Endodermal cell (in vitro differentiated cells): ENCODE measurements at regions not wholly inside any gene's neighbourhood (a gene's known extent, or its start where the extent isn't known, plus 50 kb on each side); places are given as distances from the start of the nearest gene placed in this dataset.

Source experiments
- DNase-seq: peaks from one replicate; pipeline ENCODE4 v3.0.0-alpha.2; 2017
- H3K27ac ChIP-seq: 2 replicates; pipeline ENCODE4 v1.5.1; 2013; ENCODE audit warnings: mild to moderate bottlenecking, low read depth, low read length, moderate library complexity
- H3K27me3 ChIP-seq: 2 replicates; pipeline ENCODE4 v1.6.1; 2013; ENCODE audit warnings: mild to moderate bottlenecking, low read length, moderate library complexity; ENCODE audit not compliant: insufficient read depth, control insufficient read depth, poor library complexity, severe bottlenecking
- H3K36me3 ChIP-seq: 2 replicates; pipeline ENCODE4 v1.7.0; 2013; ENCODE audit warnings: mild to moderate bottlenecking, low read length, moderate library complexity; ENCODE audit not compliant: control insufficient read depth, insufficient read depth
- H3K4me1 ChIP-seq: one replicate; pipeline ENCODE4 v1.7.0; 2013; ENCODE audit warnings: low read length; ENCODE audit not compliant: control insufficient read depth, insufficient read depth
- H3K4me3 ChIP-seq: 2 replicates; pipeline ENCODE4 v1.5.1; 2013; ENCODE audit warnings: mild to moderate bottlenecking, low read length, moderate library complexity
- H3K9ac ChIP-seq: 2 replicates; pipeline ENCODE4 v1.6.1; 2013; ENCODE audit warnings: mild to moderate bottlenecking, low read length, moderate library complexity; ENCODE audit not compliant: poor library complexity, severe bottlenecking; ENCODE audit errors: extremely low read depth
- H3K9me3 ChIP-seq: 2 replicates; pipeline ENCODE4 v1.6.1; 2013; ENCODE audit warnings: mild to moderate bottlenecking, low read length, moderate library complexity; ENCODE audit not compliant: control insufficient read depth
- H3K27ac Mint-ChIP-seq: 2 replicates; pipeline ENCODE4 v1.8.0; 2020; ENCODE audit warnings: mixed read lengths
- H3K27me3 Mint-ChIP-seq: 2 replicates; pipeline ENCODE4 v1.8.0; 2021; ENCODE audit warnings: mild to moderate bottlenecking, mixed read lengths; ENCODE audit not compliant: insufficient read depth
- H3K36me3 Mint-ChIP-seq: 2 replicates; pipeline ENCODE4 v1.8.0; 2020; ENCODE audit warnings: low read depth, mixed read lengths
- H3K4me1 Mint-ChIP-seq: 2 replicates; pipeline ENCODE4 v1.8.0; 2020; ENCODE audit warnings: mixed read lengths
- H3K4me3 Mint-ChIP-seq: 2 replicates; pipeline ENCODE4 v1.8.0; 2020; ENCODE audit warnings: mild to moderate bottlenecking, moderate library complexity, mixed read lengths
- H3K9me3 Mint-ChIP-seq: 2 replicates; pipeline ENCODE4 v1.8.0; 2020; ENCODE audit warnings: mild to moderate bottlenecking, mixed read lengths
- CTCF ChIP-seq: fragments of 200-600 bp; sonication (generic); conservative IDR thresholded peaks from 2 replicates; pipeline ENCODE4 v1.5.0; 2021; ENCODE audit warnings: antibody characterized with exemption, mild to moderate bottlenecking
- WGBS, 2 experiments: methylation state at CpG; one replicate each; pipeline versions ENCODE4 v1.1.5 to v1.1.7; 2013; ENCODE audit warnings: missing lambda C conversion rate in 2 of 2, mixed read lengths in 1 of 2; ENCODE audit not compliant: insufficient coverage in 1 of 2, insufficient read length in 1 of 2; 5-methylcytosine and 5-hydroxymethylcytosine counted together

DNA sequence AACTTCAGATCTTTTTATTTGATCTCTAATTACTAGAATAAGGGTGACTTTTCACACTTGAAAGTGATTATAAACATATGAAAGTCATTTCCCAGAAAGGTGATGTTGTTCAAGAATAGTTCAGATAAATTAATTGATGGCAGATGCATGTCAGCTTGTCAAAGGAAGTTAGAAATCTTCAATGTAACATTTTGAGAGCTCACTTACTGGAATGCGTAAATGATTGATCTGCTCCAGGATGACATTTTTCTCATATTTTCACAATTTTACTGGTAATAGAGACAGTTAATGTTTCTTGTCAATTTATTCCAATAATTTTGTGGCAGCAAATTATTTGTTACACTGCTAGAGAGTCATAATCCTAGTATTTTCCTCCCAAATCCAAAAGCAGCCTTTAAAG lies 424.2 kb downstream of the PLA2G4A start:
- Mint-ChIP-seq H3K27me3 (peaks cover 8% of the 10 kb centered on the region), H3K9me3 (no peaks in the 10 kb centered on the region), H3K27ac (no peak overlapping the region), H3K4me3 (no peak overlapping the region), H3K4me1 (peaks cover 19% of the 10 kb centered on the region), H3K36me3 (no peaks in the 10 kb centered on the region)
- H3K9ac ChIP-seq, result no peak overlapping the region
- no peaks in the 10 kb centered on the region for H3K36me3 ChIP-seq
- no peak overlapping the region for H3K4me3 ChIP-seq
- no peak overlapping the region for H3K27ac ChIP-seq
- no peaks in the 10 kb centered on the region for H3K9me3 ChIP-seq
- peaks cover 6% of the 10 kb centered on the region for H3K27me3 ChIP-seq
- 93% methylated on average over 1 of the region's 1 CpG; no CpG with 5 or more reads in 1 of the 2 experiments for WGBS, 2 experiments
- DNase-seq, result no peak
- TF ChIP-seq CTCF, result no peak
- peaks cover 10% of the 10 kb centered on the region for H3K4me1 ChIP-seq

DNA sequence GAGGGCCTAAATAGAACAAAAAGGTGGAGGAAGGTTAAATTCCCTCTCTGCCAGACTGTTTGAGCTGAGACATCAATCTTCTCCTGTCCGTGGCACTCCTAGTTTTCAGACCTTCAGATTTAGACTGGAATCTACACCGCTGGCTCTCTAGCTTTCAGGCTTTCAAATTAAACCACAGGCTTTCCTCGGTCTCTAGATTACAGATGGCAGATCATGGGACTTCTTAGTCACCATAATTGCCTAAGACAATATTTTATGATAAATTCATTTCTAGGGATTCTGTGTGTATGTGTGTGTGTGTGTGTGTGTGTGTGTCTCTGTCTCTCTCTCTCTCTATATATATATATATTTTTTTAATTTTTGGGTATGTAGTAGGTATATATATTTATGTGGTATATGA lies 428.7 kb downstream of the PLA2G4A start:
- Mint-ChIP-seq H3K36me3 (no peaks in the 10 kb centered on the region), H3K4me3 (no peak overlapping the region), H3K9me3 (no peaks in the 10 kb centered on the region), H3K4me1 (peaks cover 24% of the 10 kb centered on the region), H3K27ac (no peak overlapping the region), H3K27me3 (peaks cover 8% of the 10 kb centered on the region)
- 85 to 88% methylated on average over 2 to 3 of the region's 3 CpGs for WGBS, 2 experiments
- Histone ChIP-seq H3K9me3 (no peaks in the 10 kb centered on the region), H3K4me3 (no peak overlapping the region), H3K27ac (no peak overlapping the region), H3K9ac (no peak overlapping the region), H3K27me3 (peaks cover 6% of the 10 kb centered on the region), H3K36me3 (no peaks in the 10 kb centered on the region), H3K4me1 (peaks cover 15% of the 10 kb centered on the region)
- no peak for DNase-seq
- TF ChIP-seq CTCF, result no peak

DNA sequence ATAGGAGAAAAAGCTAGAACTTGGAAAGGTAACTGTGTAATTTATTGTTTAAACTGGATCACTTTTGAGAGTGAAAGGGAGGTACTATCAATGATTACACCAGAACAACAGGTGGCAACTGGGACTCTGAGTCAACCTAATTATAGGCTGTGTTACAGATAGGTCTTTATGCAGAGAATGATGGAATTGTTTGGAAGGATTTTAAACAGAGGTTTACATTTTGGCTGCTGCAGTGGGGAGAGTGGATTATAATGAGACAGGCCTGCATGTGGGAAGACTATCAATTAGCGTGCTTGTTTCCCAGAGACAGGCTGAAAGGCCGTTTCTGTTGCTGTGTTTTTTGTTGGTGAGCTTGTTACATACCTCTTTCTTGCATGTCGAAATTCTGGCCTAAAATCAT lies 432.9 kb downstream of the PLA2G4A start:
- no peaks in the 10 kb centered on the region for H3K9me3 Mint-ChIP-seq
- Histone ChIP-seq H3K4me1 (peaks cover 17% of the 10 kb centered on the region), H3K9me3 (no peaks in the 10 kb centered on the region), H3K9ac (no peak overlapping the region), H3K36me3 (no peaks in the 10 kb centered on the region), H3K4me3 (no peak overlapping the region), H3K27ac (no peak overlapping the region), H3K27me3 (no peaks in the 10 kb centered on the region)
- H3K4me3 Mint-ChIP-seq, result no peak overlapping the region
- no peak for TF ChIP-seq CTCF
- no peaks in the 10 kb centered on the region for H3K36me3 Mint-ChIP-seq
- WGBS, 2 experiments, result 63 to 93% methylated on average over 2 to 3 of the region's 3 CpGs
- H3K27ac Mint-ChIP-seq, result no peak overlapping the region
- H3K4me1 Mint-ChIP-seq, result peaks cover 28% of the 10 kb centered on the region
- no peaks in the 10 kb centered on the region for H3K27me3 Mint-ChIP-seq
- DNase-seq, result no peak
